HG03571 (cell line): ENCODE measurements at regions not wholly inside any gene's neighbourhood (a gene's known extent, or its start where the extent isn't known, plus 50 kb on each side); places are given as distances from the start of the nearest gene placed in this dataset.

Experiments used
- ATAC-seq: cut with Tn5 transposase; IDR thresholded peaks from one replicate; pipeline ENCODE4 v1.9.1; 2021; ENCODE audit not compliant: unreplicated experiment

DNA sequence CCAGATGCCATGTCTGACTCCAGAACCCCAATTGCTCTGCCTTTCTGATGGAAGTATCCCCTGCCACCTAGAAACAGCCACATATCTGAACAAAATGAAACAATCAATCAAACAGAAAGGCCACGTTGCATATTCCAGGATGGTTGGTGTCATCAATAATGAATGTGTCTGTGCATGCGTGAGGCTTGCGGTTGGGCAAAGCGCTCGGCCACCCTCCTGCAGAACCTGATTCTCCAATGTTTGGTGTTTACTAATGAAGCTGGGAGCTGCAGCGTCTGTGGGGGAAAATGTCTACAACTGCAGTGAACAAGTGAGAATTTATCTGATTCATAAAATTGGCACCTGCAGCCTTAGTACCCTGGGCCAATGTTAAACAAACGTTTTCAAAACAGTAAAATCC lies 121.2 kb upstream of the ADARB2 start:
- no peak for ATAC-seq

GRCh38 chr10:1858048-1858447 lies 120.7 kb upstream of the ADARB2 start:
- ATAC-seq = no peak

GRCh38 chr10:1855911-1856310 lies 118.6 kb upstream of the ADARB2 start:
- no peak for ATAC-seq

- ATAC-seq = no peak
Measured at GRCh38 chr10:1854271-1854670, 116.9 kb upstream of the ADARB2 start.

GRCh38 chr10:1853801-1854200 lies 116.5 kb upstream of the ADARB2 start:
- ATAC-seq = no peak

- ATAC-seq = no peak
Measured at GRCh38 chr10:1852841-1853240, 115.5 kb upstream of the ADARB2 start.

DNA sequence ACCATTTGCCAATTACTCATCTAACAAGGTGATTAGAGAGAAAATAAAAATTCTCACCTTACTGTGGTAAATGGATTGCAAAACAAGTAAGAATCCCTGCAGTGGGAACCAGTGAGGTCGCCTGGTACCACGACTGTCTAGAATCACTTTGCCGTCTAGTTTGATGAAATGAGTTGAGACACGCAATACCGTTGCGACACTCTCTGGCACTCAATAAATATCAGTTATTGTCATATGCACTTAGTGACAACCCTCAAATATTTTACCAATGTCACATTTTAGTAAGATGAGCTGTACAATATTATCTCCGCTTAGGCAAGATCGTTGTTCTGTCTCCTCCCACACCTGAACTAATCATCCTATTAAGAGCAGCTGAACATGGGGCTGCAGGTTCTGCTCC lies 114.4 kb upstream of the ADARB2 start:
- no peak for ATAC-seq

- ATAC-seq = no peak
Measured at GRCh38 chr10:1850971-1851527, 113.7 kb upstream of the ADARB2 start.

- ATAC-seq = no peak
Measured at GRCh38 chr10:1847361-1847760, 110.0 kb upstream of the ADARB2 start.

- no peak for ATAC-seq
Measured at GRCh38 chr10:1846032-1846431, 108.7 kb upstream of the ADARB2 start.

GRCh38 chr10:1841759-1842158 lies 104.4 kb upstream of the ADARB2 start:
- no peak for ATAC-seq

- ATAC-seq = no peak
Measured at GRCh38 chr10:1829712-1830111, 92.4 kb upstream of the ADARB2 start.

GRCh38 chr10:1824928-1825327 lies 87.6 kb upstream of the ADARB2 start:
- ATAC-seq = no peak

GRCh38 chr10:1814556-1814955 lies 77.2 kb upstream of the ADARB2 start:
- ATAC-seq = no peak

- ATAC-seq = no peak
Measured at GRCh38 chr10:1809139-1809741, 71.9 kb upstream of the ADARB2 start.

DNA sequence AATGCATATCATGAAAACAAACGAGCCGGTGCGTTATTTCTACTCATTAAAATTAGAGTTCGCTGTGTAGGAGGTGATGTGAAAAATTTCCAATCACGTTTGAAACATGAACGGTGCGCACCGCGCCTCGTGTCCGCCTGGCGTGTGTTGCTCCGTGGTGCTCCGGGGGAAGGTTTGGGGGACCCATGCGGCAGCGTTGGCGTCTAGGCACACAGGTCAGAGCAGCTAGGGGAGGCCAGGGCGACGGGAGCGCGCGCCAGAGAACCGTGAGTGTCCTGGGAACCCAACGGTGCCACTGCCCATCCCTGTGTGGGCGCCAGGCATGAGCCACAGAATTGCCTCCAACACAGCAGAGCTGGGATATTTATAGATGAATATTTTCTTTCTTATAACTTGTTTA lies 70.6 kb upstream of the ADARB2 start:
- ATAC-seq = no peak

- ATAC-seq = no peak
Measured at GRCh38 chr10:1807196-1807595, 69.9 kb upstream of the ADARB2 start.

- ATAC-seq = no peak
Measured at GRCh38 chr10:1802413-1802812, 65.1 kb upstream of the ADARB2 start.

DNA sequence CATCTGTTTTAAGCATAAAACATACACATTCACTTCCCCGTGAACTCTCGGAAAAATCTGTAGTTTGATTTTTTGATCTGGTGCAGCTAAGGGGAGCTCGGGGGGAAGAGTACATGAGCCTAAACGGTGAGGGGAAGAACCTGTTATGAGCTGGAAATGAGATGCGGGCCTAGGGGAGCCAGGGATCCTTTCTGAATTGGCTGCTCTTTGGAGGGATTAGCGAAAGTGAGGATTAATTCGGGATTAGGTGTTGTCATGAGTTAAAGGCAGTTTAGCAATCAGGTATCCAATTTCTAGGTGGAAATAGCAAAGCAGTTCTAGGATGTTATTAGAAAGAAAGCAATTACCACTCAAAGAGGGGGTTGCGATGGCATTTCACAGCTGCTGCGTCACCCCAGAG lies 51.1 kb upstream of the ADARB2 start:
- ATAC-seq = no peak
